GM13976 (cell line): ENCODE measurements at regions not wholly inside any gene's neighbourhood (a gene's known extent, or its start where the extent isn't known, plus 50 kb on each side); places are given as distances from the start of the nearest gene placed in this dataset.
"Not testable (repeated sequence)": the region's sequence is repeated elsewhere in the genome, so short reads cannot be mapped to it uniquely, and the experiment has no call there.

Experiments used
- DNase-seq: peaks from one replicate; pipeline ENCODE4 v3.0.0; 2012; ENCODE audit warnings: low spot score
- in situ Hi-C: fragments of 300-500 bp; cut with MboI; formaldehyde crosslinking; loops from one replicate; pipeline ENCODE4 v1.12.0; 2022; ENCODE audit warnings: low sequenced_read_pairs, mixed read lengths, inconsistent platforms; ENCODE audit not compliant: unreplicated experiment
- TF ChIP-seq, protein P1 (sequence below): IDR thresholded peaks from 2 replicates; pipeline ENCODE4 v1.5.1; 2012; ENCODE audit warnings: borderline replicate concordance, mild to moderate bottlenecking; ENCODE audit not compliant: insufficient read depth; ENCODE audit errors: extremely low read depth, missing control alignments, control extremely low read depth

DNA sequence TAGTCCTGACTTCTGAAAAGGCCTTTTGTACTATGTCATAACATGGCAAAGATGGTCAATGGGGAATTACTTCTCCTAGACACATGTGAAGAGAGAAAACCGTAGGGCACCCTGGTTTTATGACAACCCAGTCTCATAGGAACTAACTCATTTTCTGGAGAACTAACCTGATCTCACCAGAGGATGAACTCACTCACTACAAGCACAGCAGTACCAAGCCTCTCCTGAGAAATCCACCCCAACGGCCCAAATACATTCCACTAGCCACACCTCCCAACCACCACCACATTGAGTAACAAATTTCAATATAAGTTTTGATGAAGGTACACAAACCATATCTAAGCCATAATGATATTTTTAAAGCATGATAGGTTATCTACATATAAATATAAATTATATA is 909.3 kb upstream of the CDH10 start:
- DNase-seq: no peak
- in situ Hi-C loops: no loop called here
- TF ChIP-seq, protein P1, sequence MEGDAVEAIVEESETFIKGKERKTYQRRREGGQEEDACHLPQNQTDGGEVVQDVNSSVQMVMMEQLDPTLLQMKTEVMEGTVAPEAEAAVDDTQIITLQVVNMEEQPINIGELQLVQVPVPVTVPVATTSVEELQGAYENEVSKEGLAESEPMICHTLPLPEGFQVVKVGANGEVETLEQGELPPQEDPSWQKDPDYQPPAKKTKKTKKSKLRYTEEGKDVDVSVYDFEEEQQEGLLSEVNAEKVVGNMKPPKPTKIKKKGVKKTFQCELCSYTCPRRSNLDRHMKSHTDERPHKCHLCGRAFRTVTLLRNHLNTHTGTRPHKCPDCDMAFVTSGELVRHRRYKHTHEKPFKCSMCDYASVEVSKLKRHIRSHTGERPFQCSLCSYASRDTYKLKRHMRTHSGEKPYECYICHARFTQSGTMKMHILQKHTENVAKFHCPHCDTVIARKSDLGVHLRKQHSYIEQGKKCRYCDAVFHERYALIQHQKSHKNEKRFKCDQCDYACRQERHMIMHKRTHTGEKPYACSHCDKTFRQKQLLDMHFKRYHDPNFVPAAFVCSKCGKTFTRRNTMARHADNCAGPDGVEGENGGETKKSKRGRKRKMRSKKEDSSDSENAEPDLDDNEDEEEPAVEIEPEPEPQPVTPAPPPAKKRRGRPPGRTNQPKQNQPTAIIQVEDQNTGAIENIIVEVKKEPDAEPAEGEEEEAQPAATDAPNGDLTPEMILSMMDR: no peak

DNA sequence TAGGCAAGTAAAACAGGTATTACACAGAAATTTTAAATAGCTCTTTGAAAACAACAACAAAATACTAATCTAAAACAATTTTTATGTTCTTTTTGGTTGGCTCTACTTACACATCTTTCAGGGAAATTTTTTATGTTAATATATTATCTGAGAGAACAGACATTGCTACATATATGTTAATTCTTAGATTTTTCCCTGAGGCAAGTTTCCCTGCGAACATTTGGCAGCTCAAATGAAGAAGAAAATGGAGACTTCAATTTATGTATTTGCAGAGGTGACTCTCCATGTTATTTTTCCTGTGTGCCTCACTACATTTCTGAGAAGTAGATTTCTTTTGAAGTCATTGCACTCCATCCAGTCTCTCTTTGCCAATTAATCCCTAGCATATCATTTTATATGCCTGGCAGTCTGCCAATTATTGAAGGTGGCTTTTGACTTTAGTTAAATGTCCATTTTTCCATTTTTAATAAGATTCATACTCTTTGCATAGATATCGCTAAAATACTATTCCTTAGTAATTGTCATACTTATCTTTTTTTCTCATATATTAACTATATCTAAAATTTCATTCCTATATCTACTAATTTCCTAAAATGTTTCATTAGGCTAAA is 908.2 kb upstream of the CDH10 start:
- in situ Hi-C loops: no loop called here

DNA sequence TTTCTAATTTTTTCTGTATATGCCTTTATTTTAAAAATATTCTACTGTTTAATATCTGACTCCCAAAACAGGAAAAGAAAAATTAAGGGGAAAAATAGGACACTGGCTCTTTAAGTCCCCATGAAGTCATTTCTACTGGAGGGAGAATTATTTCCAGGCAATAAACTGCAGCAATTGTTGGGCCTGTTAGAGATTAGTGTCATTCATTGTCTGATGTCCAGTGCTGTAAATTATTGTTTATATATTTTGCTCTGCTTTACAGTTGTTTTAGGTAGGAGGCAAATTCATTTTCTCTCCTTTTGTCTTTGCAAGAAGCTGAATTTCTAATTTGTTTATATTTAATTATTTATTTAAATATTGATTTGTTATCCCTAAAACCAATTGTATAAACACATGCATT is 906.0 kb upstream of the CDH10 start:
- no peak for DNase-seq
- TF ChIP-seq, protein P1: no peak
- in situ Hi-C loops: no loop called here

More for the DNA sequence above, 908.2 kb upstream of the CDH10 start:
- TF ChIP-seq, protein P1: no peak
- DNase-seq: no peak

DNA sequence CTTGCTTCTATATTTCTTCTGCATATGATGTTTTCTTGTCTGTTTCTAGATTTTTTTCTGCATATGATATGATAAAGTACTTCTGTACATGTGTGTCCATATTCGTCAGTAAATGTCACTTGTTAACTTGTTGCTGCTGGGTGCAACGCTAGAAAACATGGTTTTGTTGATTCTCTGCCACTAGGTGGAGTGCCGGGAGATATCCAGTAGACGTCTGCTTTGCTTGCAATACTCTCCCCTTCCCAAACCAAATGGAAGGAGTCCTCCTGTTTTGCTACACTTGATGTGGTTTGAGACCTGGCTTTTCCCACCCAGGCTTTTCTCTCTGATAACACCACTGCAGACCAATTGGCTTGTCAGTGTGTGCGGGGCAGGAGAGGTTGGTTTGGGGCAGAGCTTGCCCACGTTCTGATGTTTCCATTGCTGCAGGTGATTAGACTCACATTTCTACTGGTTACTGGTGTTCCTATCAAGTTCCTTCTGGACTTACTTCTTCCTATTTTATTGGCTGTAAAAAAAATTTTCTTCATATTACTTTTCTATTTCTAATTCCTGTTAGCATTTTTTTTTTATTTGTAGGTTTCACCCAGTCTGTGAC is 900.0 kb upstream of the CDH10 start:
- no peak for DNase-seq
- in situ Hi-C loops: no loop called here

GRCh38 chr5:25540628-25541027 is 895.9 kb upstream of the CDH10 start:
- in situ Hi-C loops: no loop called here
- no peak for DNase-seq
- TF ChIP-seq, protein P1: no peak

More for the DNA sequence above, 900.0 kb upstream of the CDH10 start:
- TF ChIP-seq, protein P1: peak; percentile 43

DNA sequence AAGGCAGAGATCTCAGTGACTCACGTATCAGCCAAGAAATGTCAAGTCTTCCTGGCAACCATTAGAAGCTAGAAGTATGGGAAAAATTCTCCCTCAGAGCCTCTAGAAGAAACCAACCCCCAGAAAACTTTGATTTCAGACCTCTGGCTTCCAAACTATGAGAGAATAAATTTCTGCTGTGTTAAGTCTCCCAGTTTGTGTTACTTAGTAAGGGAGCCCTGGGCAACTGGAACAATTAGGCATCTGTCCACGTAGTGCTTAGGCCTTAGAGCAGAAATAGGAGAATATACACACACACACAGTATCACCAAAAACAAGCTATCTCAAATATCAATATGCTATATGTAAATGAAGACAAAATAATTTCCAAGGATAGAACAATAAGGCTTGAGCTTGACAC is 894.8 kb upstream of the CDH10 start:
- in situ Hi-C loops: no loop called here
- DNase-seq: no peak
- TF ChIP-seq, protein P1: no peak

DNA sequence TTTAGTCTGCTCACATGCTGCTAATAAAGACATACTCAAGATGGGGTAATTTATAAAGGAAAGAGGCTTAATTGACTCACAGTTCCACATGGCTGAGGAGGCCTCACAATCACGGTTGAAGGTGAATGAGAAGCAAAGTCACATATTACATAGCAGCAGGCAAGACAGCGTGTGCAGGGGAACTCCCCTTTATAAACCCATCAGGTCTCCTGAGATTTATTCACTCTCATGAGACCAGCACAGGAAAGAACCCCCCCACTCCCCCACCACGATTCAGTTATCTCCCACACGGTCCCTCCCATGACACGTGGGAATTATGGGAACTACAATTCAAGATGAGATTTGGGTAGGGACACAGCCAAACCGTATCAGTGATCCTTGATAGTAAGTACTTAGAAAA is 891.7 kb upstream of the CDH10 start:
- DNase-seq, in situ Hi-C loops: not testable (repeated sequence)
